ENCODE measurements at regions not wholly inside any gene's neighbourhood (a gene's known extent, or its start where the extent isn't known, plus 50 kb on each side); places are given as distances from the start of the nearest gene placed in this dataset.

GRCh38 chr14:57060276-57060955, 208.3 kb downstream of the EXOC5 start (continued):
- no peak for TF ChIP-seq TRIM25 (IDR thresholded peaks at IDR 0.05; ENCODE audit: borderline replicate concordance)
- peak; percentile 79 for TF ChIP-seq CBFA2T3 (IDR thresholded peaks at IDR 0.05)
- no peak for TF ChIP-seq HIVEP1 (CRISPR knock-in tag; IDR thresholded peaks at IDR 0.05)
- TF ChIP-seq NFIC (IDR thresholded peaks at IDR 0.05) = peak; percentile 7; the same call in 1 of the 2 replicates
- no peak for TF ChIP-seq POU5F1 (IDR thresholded peaks at IDR 0.05; ENCODE audit: borderline replicate concordance, low read depth, low read length, partially characterized antibody)
- TF ChIP-seq MED1 (CRISPR knock-in tag; IDR thresholded peaks at IDR 0.05; ENCODE audit: borderline replicate concordance) = no peak
- TF ChIP-seq TCF3 (CRISPR knock-in tag; IDR thresholded peaks at IDR 0.05) = peak; percentile 40; the same call in 1 of the 2 replicates
- TF ChIP-seq ZBED1 (IDR thresholded peaks at IDR 0.05) = no peak
- no peak for TF ChIP-seq MITF (IDR thresholded peaks at IDR 0.05)
- no peak for TF ChIP-seq BRCA1 (IDR thresholded peaks at IDR 0.05)
- no peak for TF ChIP-seq BRCA1 (CRISPR knock-in tag; IDR thresholded peaks at IDR 0.05)
- TF ChIP-seq, protein P1, sequence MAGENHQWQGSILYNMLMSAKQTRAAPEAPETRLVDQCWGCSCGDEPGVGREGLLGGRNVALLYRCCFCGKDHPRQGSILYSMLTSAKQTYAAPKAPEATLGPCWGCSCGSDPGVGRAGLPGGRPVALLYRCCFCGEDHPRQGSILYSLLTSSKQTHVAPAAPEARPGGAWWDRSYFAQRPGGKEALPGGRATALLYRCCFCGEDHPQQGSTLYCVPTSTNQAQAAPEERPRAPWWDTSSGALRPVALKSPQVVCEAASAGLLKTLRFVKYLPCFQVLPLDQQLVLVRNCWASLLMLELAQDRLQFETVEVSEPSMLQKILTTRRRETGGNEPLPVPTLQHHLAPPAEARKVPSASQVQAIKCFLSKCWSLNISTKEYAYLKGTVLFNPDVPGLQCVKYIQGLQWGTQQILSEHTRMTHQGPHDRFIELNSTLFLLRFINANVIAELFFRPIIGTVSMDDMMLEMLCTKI (IDR thresholded peaks at IDR 0.05; ENCODE audit: partially characterized antibody) = no peak
- peak; percentile 54 for TF ChIP-seq CBFA2T2 (conservative IDR thresholded peaks at IDR 0.05)
- TF ChIP-seq RBFOX2 (IDR thresholded peaks at IDR 0.05; ENCODE audit: low read depth, low read length) = no peak
- TF ChIP-seq ZNF253 (CRISPR knock-in tag; conservative IDR thresholded peaks at IDR 0.05) = no peak
- no peak for TF ChIP-seq ZNF324 (CRISPR knock-in tag; IDR thresholded peaks at IDR 0.05)
- peak; percentile 22 for TF ChIP-seq MEIS2 (IDR thresholded peaks at IDR 0.05; ENCODE audit: partially characterized antibody)
- TF ChIP-seq DPF2 (IDR thresholded peaks at IDR 0.05) = 0 out of 2 replicates have a peak, but pooled peaks have one; percentile 22
- peak; percentile 62; the same call in 1 of the 2 replicates for TF ChIP-seq NR2C1 (IDR thresholded peaks at IDR 0.05)
- peak; percentile 57; the same call in 1 of the 2 replicates for TF ChIP-seq NR2C1 (tag; IDR thresholded peaks at IDR 0.05)

All from K562 (cell line).